NT2/D1 (cell line): ENCODE measurements at regions not wholly inside any gene's neighbourhood (a gene's known extent, or its start where the extent isn't known, plus 50 kb on each side); places are given as distances from the start of the nearest gene placed in this dataset.
"Not testable (repeated sequence)": the region's sequence is repeated elsewhere in the genome, so short reads cannot be mapped to it uniquely, and the experiment has no call there.

Experiments used
- DNase-seq: peaks from one replicate; pipeline ENCODE4 v3.0.0-alpha.2; 2011; ENCODE audit warnings: low read depth, low spot score
- H3K27me3 ChIP-seq: 2 replicates; pipeline ENCODE4 v1.6.0; 2011; ENCODE audit warnings: mild to moderate bottlenecking; ENCODE audit not compliant: insufficient read length, insufficient read depth
- H3K36me3 ChIP-seq: 2 replicates; pipeline ENCODE4 v1.6.1; 2011; ENCODE audit warnings: mild to moderate bottlenecking, low read length, mixed read lengths; ENCODE audit not compliant: insufficient read depth, insufficient read length
- H3K4me1 ChIP-seq: 2 replicates; pipeline ENCODE4 v1.5.1; 2011; ENCODE audit not compliant: insufficient read depth, insufficient read length
- H3K4me3 ChIP-seq: 2 replicates; pipeline ENCODE4 v1.5.1; 2011; ENCODE audit warnings: low read depth; ENCODE audit not compliant: insufficient read length
- H3K9ac ChIP-seq: 2 replicates; pipeline ENCODE4 v1.6.0; 2011; ENCODE audit warnings: low read depth; ENCODE audit not compliant: insufficient read length
- H3K9me3 ChIP-seq: 2 replicates; pipeline ENCODE4 v1.5.1; 2011; ENCODE audit warnings: mild to moderate bottlenecking, low read length; ENCODE audit not compliant: insufficient read depth
- SUZ12 ChIP-seq: IDR thresholded peaks from 2 replicates; pipeline ENCODE4 v1.6.1; 2011; ENCODE audit not compliant: insufficient read length, insufficient read depth; ENCODE audit errors: extremely low read depth
- YY1 ChIP-seq: IDR thresholded peaks from 2 replicates; pipeline ENCODE4 v1.6.1; 2011; ENCODE audit not compliant: insufficient read length, insufficient read depth
- ZNF274 ChIP-seq: IDR thresholded peaks from 2 replicates; pipeline ENCODE4 v1.6.1; 2011; ENCODE audit warnings: mild to moderate bottlenecking, low read depth, low read length

- no peak overlapping the region for H3K9ac ChIP-seq
- no peaks in the 10 kb centered on the region for H3K27me3 ChIP-seq
- no peaks in the 10 kb centered on the region for H3K9me3 ChIP-seq
- peaks cover 4% of the 10 kb centered on the region for H3K4me1 ChIP-seq
- H3K36me3 ChIP-seq, result no peaks in the 10 kb centered on the region
- no peak for DNase-seq
- H3K4me3 ChIP-seq, result no peak overlapping the region
- TF ChIP-seq ZNF274 (no peak), YY1 (no peak), SUZ12 (no peak)
Observed at GRCh38 chrX:41031256-41031967, 53.8 kb upstream of the USP9X start.

GRCh38 chrX:41033299-41033698 is 51.9 kb upstream of the USP9X start:
- H3K9me3 ChIP-seq, result no peaks in the 10 kb centered on the region

GRCh38 chrX:41034902-41035301 is 50.3 kb upstream of the USP9X start:
- H3K4me1 ChIP-seq, H3K9ac ChIP-seq, H3K4me3 ChIP-seq, H3K27me3 ChIP-seq, H3K9me3 ChIP-seq, DNase-seq, H3K36me3 ChIP-seq: not testable (repeated sequence)

More at GRCh38 chrX:41033299-41033698, 51.9 kb upstream of the USP9X start:
- Histone ChIP-seq H3K36me3 (no peaks in the 10 kb centered on the region), H3K4me3 (no peak overlapping the region), H3K9ac (no peak overlapping the region), H3K4me1 (peaks cover 4% of the 10 kb centered on the region), H3K27me3 (no peaks in the 10 kb centered on the region)
- no peak for DNase-seq
- TF ChIP-seq ZNF274 (no peak), YY1 (no peak), SUZ12 (no peak)
